DND-41 (cell line): ENCODE measurements at regions not wholly inside any gene's neighbourhood (a gene's known extent, or its start where the extent isn't known, plus 50 kb on each side); places are given as distances from the start of the nearest gene placed in this dataset.

ENCODE experiments used
- ATAC-seq: fragments of 200-7000 bp; cut with Tn5 transposase; 3 replicates; pipeline ENCODE4 v1.9.1; 2021; ENCODE audit warnings: low read depth; ENCODE audit not compliant: insufficient read depth
- DNase-seq: peaks from one replicate; pipeline ENCODE4 v3.0.0-alpha.2; 2020
- H2AFZ ChIP-seq: 2 replicates; pipeline ENCODE4 v1.6.0; 2012; ENCODE audit warnings: low read depth, low read length
- H3K27ac ChIP-seq: 2 replicates; pipeline ENCODE4 v1.5.1; 2012; ENCODE audit warnings: low read length, inconsistent platforms
- H3K27me3 ChIP-seq: fragments of 200-600 bp; sonication (generic); 2 replicates; pipeline ENCODE4 v1.6.0; 2012; ENCODE audit warnings: low read length, mild to moderate bottlenecking, inconsistent platforms; ENCODE audit not compliant: insufficient read depth, poor library complexity
- H3K36me3 ChIP-seq: 2 replicates; pipeline ENCODE4 v1.5.1; 2012; ENCODE audit warnings: low read length, inconsistent platforms; ENCODE audit not compliant: insufficient read depth
- H3K4me1 ChIP-seq: 2 replicates; pipeline ENCODE4 v1.5.1; 2012; ENCODE audit warnings: mild to moderate bottlenecking, low read length; ENCODE audit not compliant: insufficient read depth
- H3K4me2 ChIP-seq: 2 replicates; pipeline ENCODE4 v1.6.0; 2012; ENCODE audit warnings: mild to moderate bottlenecking, moderate library complexity, low read length, inconsistent platforms; ENCODE audit not compliant: insufficient read depth
- H3K4me3 ChIP-seq, 2 experiments: fragments of 200-600 bp in 1 of 2; shearing (Covaris generic) in 1 of 2; 2 replicates each; pipeline ENCODE4 v1.5.1; 2012 to 2016; ENCODE audit warnings: inconsistent platforms in 2 of 2, low read length in 2 of 2, mild to moderate bottlenecking in 2 of 2, low read depth in 1 of 2, moderate library complexity in 1 of 2
- H3K79me2 ChIP-seq: 2 replicates; pipeline ENCODE4 v1.6.0; 2012; ENCODE audit warnings: low read length, inconsistent platforms; ENCODE audit not compliant: insufficient read depth
- H3K9ac ChIP-seq: 2 replicates; pipeline ENCODE4 v1.6.0; 2012; ENCODE audit warnings: low read depth, mild to moderate bottlenecking, inconsistent platforms, low read length, moderate library complexity
- H3K9me3 ChIP-seq: 2 replicates; pipeline ENCODE4 v1.5.1; 2012; ENCODE audit warnings: low read length, moderate library complexity, mild to moderate bottlenecking, inconsistent platforms; ENCODE audit not compliant: insufficient read depth, severe bottlenecking
- H4K20me1 ChIP-seq: 2 replicates; pipeline ENCODE4 v1.6.0; 2012; ENCODE audit warnings: low read length; ENCODE audit not compliant: insufficient read depth
- CTCF ChIP-seq: IDR thresholded peaks from 2 replicates; pipeline ENCODE4 v1.5.1; 2012; ENCODE audit warnings: borderline replicate concordance, low read length, moderate library complexity, mild to moderate bottlenecking; ENCODE audit not compliant: poor library complexity, severe bottlenecking; ENCODE audit errors: extremely low read depth
- EZH2 ChIP-seq: IDR thresholded peaks from 3 replicates; pipeline ENCODE4 v1.6.1; 2012; ENCODE audit warnings: borderline replicate concordance, low read depth, mild to moderate bottlenecking, moderate library complexity, low read length, inconsistent platforms; ENCODE audit not compliant: severe bottlenecking

DNA sequence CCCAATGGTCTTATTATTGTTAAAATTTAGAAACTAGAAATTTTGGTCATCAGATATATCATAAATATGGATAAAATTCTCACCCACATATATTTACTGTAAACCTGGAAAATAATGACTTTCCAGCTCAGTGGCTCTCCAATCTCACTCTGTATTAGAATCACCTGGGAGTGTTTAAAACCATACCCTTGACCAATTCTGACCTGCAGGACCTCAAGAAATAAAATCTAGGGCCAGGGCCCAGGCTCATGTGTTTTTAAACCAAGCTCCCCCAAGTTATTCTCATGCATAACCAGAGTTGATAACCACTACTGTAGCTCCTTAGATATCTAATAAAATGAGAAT lies 372.1 kb downstream of the SHQ1 start:
- DNase-seq (no peak), ATAC-seq (no peak)
- H3K4me2 ChIP-seq, result no peak overlapping the region
- H3K27ac ChIP-seq, result no peak overlapping the region
- no peaks in the 10 kb centered on the region for H3K79me2 ChIP-seq
- no peak overlapping the region for H3K9ac ChIP-seq
- H3K9me3 ChIP-seq, result no peaks in the 10 kb centered on the region
- no peaks in the 10 kb centered on the region for H3K27me3 ChIP-seq
- H4K20me1 ChIP-seq, result no peaks in the 10 kb centered on the region
- TF ChIP-seq CTCF (no peak), EZH2 (no peak)
- H3K4me1 ChIP-seq, result no peaks in the 10 kb centered on the region
- H3K4me3 ChIP-seq, result no peak overlapping the region
- no peak overlapping the region for H2AFZ ChIP-seq
- H3K36me3 ChIP-seq, result no peaks in the 10 kb centered on the region

GRCh38 chr3:72475258-72476138 lies 372.7 kb downstream of the SHQ1 start:
- H3K4me2 ChIP-seq, result no peak overlapping the region
- no peaks in the 10 kb centered on the region for H3K79me2 ChIP-seq
- peak; percentile 37; the same call in 1 of the 3 replicates for ATAC-seq
- H3K27me3 ChIP-seq, result no peaks in the 10 kb centered on the region
- H3K27ac ChIP-seq, result no peak overlapping the region
- no peaks in the 10 kb centered on the region for H3K36me3 ChIP-seq
- H3K9me3 ChIP-seq, result no peaks in the 10 kb centered on the region
- no peak for TF ChIP-seq EZH2
- H3K9ac ChIP-seq, result no peak overlapping the region
- no peak overlapping the region for H2AFZ ChIP-seq
- no peaks in the 10 kb centered on the region for H4K20me1 ChIP-seq
- H3K4me3 ChIP-seq, result no peak overlapping the region
- no peaks in the 10 kb centered on the region for H3K4me1 ChIP-seq
- DNase-seq, result no peak

DNA sequence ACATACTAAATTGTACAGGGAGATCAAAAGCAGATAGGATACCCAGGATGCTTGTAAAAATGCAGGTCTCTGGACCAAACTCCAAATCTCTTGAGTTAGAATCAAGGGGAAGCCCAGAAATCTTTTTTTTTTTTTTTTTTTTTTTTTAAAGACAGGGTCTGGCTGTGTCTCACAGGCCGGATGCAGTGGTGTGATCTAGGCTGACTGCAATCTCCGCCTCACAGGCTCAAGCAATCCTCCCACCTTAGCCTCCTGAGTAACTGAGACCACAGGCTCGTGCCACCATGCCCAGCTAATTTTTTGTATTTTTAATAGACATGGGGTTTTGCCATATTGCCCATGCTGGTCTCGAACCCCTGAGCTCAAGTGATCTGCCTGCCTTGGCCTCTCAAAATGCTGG lies 373.5 kb downstream of the SHQ1 start:
- Histone ChIP-seq H3K27ac (no peak overlapping the region), H4K20me1 (no peaks in the 10 kb centered on the region), H3K4me3 (no peak overlapping the region), H2AFZ (no peak overlapping the region), H3K4me2 (no peak overlapping the region), H3K79me2 (no peaks in the 10 kb centered on the region), H3K27me3 (no peaks in the 10 kb centered on the region), H3K36me3 (no peaks in the 10 kb centered on the region), H3K4me1 (no peaks in the 10 kb centered on the region), H3K9ac (no peak overlapping the region), H3K9me3 (no peaks in the 10 kb centered on the region)
- DNase-seq (no peak), ATAC-seq (no peak)
- TF ChIP-seq CTCF (no peak), EZH2 (no peak)

GRCh38 chr3:72473156-72473555 lies 375.1 kb downstream of the SHQ1 start:
- no peaks in the 10 kb centered on the region for H3K36me3 ChIP-seq
- ATAC-seq, result no peak
- TF ChIP-seq EZH2, result no peak
- H3K9ac ChIP-seq, result no peak overlapping the region
- no peak overlapping the region for H3K4me2 ChIP-seq
- no peaks in the 10 kb centered on the region for H3K79me2 ChIP-seq
- no peak for DNase-seq
- H4K20me1 ChIP-seq, result no peaks in the 10 kb centered on the region
- H3K27me3 ChIP-seq, result peaks cover 3% of the 10 kb centered on the region
- no peak overlapping the region for H2AFZ ChIP-seq
- no peak overlapping the region for H3K27ac ChIP-seq
- H3K4me3 ChIP-seq, result no peak overlapping the region
- no peaks in the 10 kb centered on the region for H3K9me3 ChIP-seq
- H3K4me1 ChIP-seq, result no peaks in the 10 kb centered on the region
